ENCODE measurements at regions not wholly inside any gene's neighbourhood (a gene's known extent, or its start where the extent isn't known, plus 50 kb on each side); places are given as distances from the start of the nearest gene placed in this dataset.
"Not testable (repeated sequence)": the region's sequence is repeated elsewhere in the genome, so short reads cannot be mapped to it uniquely, and the experiment has no call there.

DNA sequence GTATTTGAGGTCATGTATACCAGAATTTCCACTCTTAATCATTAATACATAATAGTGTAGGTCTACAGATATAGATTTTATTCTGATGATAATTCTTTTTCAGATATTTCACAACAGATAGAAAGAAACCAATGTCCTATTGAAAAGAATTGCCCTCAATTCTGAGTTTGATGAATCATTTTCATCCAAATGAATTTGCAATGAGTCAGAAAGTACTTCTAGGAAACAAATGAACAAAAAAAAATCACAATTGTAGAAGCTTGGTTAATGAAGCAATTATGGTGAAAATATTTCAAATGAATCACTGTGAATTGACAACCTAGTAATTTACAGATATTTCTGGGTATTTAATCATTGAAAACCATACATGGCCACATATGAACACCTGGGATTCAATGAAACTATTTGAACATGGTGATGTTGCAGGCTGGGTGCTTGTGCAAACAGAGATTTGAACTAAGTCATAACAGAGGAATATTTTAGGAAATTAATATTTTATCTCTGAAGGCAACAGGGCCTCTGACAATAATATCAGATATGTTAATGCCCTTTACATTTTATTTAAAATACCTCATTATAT, 360.9 kb downstream of the SLITRK5 start:
- H3K4me1 ChIP-seq (ENCODE audit: insufficient read depth, low read length) = no peaks in the 10 kb centered on the region
- no peaks in the 10 kb centered on the region for H3K36me3 ChIP-seq (ENCODE audit: insufficient read depth, low read length)
- H3K9ac ChIP-seq (ENCODE audit: low read depth, low read length) = no peak overlapping the region
- no peaks in the 10 kb centered on the region for H3K9me3 ChIP-seq (ENCODE audit: control insufficient read depth, insufficient read depth, low read length)

GRCh38 chr13:88036205-88036604, 365.0 kb downstream of the SLITRK5 start:
- H3K9ac ChIP-seq (ENCODE audit: low read depth, low read length); H3K4me1 ChIP-seq (ENCODE audit: insufficient read depth, low read length); H3K9me3 ChIP-seq (ENCODE audit: control insufficient read depth, insufficient read depth, low read length): not testable (repeated sequence)

DNA sequence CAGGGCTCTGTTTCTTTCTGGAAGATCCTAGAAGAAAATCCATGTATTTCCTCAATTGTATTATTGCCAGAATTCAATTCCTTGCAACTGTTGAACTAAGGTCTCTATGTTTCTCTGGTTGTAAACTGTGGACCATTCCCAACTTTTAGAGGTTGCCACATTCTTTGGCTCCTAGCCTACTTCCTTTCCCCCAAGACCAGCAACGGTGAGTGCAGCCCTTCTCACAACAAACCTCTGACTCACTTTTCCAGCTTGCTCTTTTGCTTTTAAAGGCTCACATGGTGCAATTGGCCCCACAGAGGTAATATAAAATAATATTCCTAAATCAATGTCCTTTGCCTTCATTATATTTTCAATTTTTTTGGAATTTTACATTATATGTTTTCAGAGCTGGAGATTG, 371.3 kb downstream of the SLITRK5 start:
- no peaks in the 10 kb centered on the region for H3K36me3 ChIP-seq (ENCODE audit: insufficient read depth, low read length)
- no peak overlapping the region for H3K9ac ChIP-seq (ENCODE audit: low read depth, low read length)
- H3K9me3 ChIP-seq (ENCODE audit: control insufficient read depth, insufficient read depth, low read length) = no peaks in the 10 kb centered on the region
- H3K4me1 ChIP-seq (ENCODE audit: insufficient read depth, low read length) = no peaks in the 10 kb centered on the region

More at GRCh38 chr13:88036205-88036604, 365.0 kb downstream of the SLITRK5 start:
- H3K36me3 ChIP-seq (ENCODE audit: insufficient read depth, low read length) = not testable (repeated sequence)

GRCh38 chr13:88051746-88052482, 380.7 kb downstream of the SLITRK5 start:
- Histone ChIP-seq H3K36me3 (ENCODE audit: insufficient read depth, low read length) (no peaks in the 10 kb centered on the region), H3K9ac (ENCODE audit: low read depth, low read length) (no peak overlapping the region), H3K4me1 (ENCODE audit: insufficient read depth, low read length) (no peaks in the 10 kb centered on the region), H3K9me3 (ENCODE audit: control insufficient read depth, insufficient read depth, low read length) (peaks cover 9% of the 10 kb centered on the region; the same call in 1 of the 2 replicates)

DNA sequence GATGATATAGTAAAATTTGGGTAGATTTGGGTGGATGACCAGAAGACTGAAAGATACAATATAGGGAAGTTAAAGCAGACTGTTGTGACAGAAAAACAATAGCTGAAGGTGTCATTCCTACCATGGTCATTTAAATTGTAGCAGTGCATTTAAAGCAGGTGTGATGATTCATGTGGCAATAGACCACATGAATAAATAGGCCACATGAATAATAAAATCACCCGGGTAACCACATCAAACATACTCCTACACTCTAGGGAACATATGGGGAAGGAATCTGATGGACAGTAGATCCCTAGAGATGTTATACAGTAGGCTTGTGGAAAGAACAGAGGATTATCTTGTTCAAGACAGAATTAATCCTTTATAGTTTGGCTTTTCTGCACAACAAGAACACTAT, 392.6 kb downstream of the SLITRK5 start:
- H3K9me3 ChIP-seq (ENCODE audit: control insufficient read depth, insufficient read depth, low read length) = no peaks in the 10 kb centered on the region
- no peaks in the 10 kb centered on the region for H3K4me1 ChIP-seq (ENCODE audit: insufficient read depth, low read length)
- no peaks in the 10 kb centered on the region for H3K36me3 ChIP-seq (ENCODE audit: insufficient read depth, low read length)
- H3K9ac ChIP-seq (ENCODE audit: low read depth, low read length) = no peak overlapping the region

- Histone ChIP-seq H3K4me1 (ENCODE audit: insufficient read depth, low read length) (no peaks in the 10 kb centered on the region), H3K9me3 (ENCODE audit: control insufficient read depth, insufficient read depth, low read length) (no peaks in the 10 kb centered on the region), H3K36me3 (ENCODE audit: insufficient read depth, low read length) (no peaks in the 10 kb centered on the region), H3K9ac (ENCODE audit: low read depth, low read length) (no peak overlapping the region)
Measured at GRCh38 chr13:88066847-88067246, 395.7 kb downstream of the SLITRK5 start.

- H3K9ac ChIP-seq (ENCODE audit: low read depth, low read length) = no peak overlapping the region
- no peaks in the 10 kb centered on the region for H3K9me3 ChIP-seq (ENCODE audit: control insufficient read depth, insufficient read depth, low read length)
- no peaks in the 10 kb centered on the region for H3K36me3 ChIP-seq (ENCODE audit: insufficient read depth, low read length)
- no peaks in the 10 kb centered on the region for H3K4me1 ChIP-seq (ENCODE audit: insufficient read depth, low read length)
Measured at GRCh38 chr13:88068316-88068715, 397.1 kb downstream of the SLITRK5 start.

- Histone ChIP-seq H3K9me3 (ENCODE audit: control insufficient read depth, insufficient read depth, low read length) (no peaks in the 10 kb centered on the region), H3K36me3 (ENCODE audit: insufficient read depth, low read length) (no peaks in the 10 kb centered on the region), H3K4me1 (ENCODE audit: insufficient read depth, low read length) (no peaks in the 10 kb centered on the region), H3K9ac (ENCODE audit: low read depth, low read length) (no peak overlapping the region)
Measured at GRCh38 chr13:88068975-88069374, 397.8 kb downstream of the SLITRK5 start.

DNA sequence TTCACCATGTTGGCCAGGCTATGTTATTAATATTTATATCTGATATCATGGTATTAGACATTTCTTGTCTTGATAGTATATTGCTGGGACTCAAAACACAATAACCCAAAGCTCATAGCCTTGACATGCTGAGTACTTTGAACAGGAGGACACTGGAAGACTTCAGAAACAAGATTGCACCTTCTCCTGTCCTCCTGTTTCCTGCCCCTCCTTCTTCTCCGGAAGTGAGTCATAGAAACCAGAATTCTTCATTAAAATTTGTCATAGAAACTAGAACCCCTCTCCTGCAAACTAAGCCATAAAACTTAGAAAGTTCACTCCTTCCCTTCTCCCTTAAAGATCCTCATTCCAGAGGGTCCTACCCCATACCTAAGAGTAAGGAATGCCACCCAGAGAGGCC, 400.2 kb downstream of the SLITRK5 start:
- no peaks in the 10 kb centered on the region for H3K9me3 ChIP-seq (ENCODE audit: control insufficient read depth, insufficient read depth, low read length)
- H3K4me1 ChIP-seq (ENCODE audit: insufficient read depth, low read length) = no peaks in the 10 kb centered on the region

DNA sequence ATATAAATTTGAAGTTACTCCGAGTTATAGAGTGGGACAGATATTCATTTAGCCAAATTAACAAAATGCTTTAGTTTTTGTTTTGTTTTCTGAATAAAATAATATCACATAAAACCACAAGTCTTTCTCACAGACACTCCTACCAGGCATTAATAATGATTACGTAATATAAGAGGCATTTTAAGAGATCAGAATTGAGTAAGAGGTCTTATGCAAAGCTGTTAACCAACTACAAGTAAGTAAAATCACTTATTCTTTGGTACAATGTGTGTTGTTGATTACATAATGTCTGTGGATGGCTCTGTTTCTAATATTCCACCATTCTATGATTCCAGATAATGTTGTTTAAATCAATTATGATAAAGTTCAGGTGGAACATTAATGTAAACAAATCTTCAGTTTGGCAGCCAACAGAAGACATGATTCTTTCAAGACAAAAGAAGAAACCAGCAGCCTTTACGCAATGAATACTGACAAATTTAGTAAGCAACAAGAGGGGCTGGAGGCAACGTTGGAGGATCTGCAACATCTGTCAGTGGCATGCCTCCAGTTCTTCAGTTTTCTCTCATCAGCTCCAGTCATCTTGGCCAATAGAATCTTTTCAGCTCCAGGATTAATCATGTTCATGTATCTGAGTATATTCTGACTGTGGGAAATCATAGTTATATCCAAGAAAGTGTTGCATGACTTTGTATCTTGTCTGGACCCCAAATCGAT, 403.8 kb downstream of the SLITRK5 start:
- Histone ChIP-seq H3K4me1 (ENCODE audit: insufficient read depth, low read length) (no peaks in the 10 kb centered on the region), H3K9ac (ENCODE audit: low read depth, low read length) (no peak overlapping the region), H3K36me3 (ENCODE audit: insufficient read depth, low read length) (no peaks in the 10 kb centered on the region), H3K9me3 (ENCODE audit: control insufficient read depth, insufficient read depth, low read length) (no peaks in the 10 kb centered on the region)

More for the DNA sequence above, 400.2 kb downstream of the SLITRK5 start:
- H3K36me3 ChIP-seq (ENCODE audit: insufficient read depth, low read length) = no peaks in the 10 kb centered on the region
- no peak overlapping the region for H3K9ac ChIP-seq (ENCODE audit: low read depth, low read length)

DNA sequence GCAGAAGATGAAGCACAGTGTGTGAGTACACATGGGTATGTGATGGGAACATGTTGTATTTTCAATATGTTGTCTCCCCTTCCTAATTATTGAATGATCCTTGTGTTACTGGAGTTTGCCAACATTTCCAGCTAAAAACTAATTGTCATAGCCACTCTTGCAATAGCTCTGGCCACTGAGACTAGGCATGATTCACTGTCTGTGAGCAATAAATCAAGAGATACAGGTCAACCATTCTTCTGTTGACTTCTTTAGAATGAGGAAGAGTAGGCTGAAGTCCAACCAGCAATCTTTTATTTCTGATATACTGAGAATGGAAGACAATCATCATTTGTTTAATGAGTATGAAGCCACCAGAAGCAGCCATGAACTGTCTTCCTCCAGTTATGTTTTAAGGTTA, 413.9 kb downstream of the SLITRK5 start:
- H3K9ac ChIP-seq (ENCODE audit: low read depth, low read length) = no peak overlapping the region
- H3K9me3 ChIP-seq (ENCODE audit: control insufficient read depth, insufficient read depth, low read length) = no peaks in the 10 kb centered on the region
- H3K36me3 ChIP-seq (ENCODE audit: insufficient read depth, low read length) = no peaks in the 10 kb centered on the region
- no peaks in the 10 kb centered on the region for H3K4me1 ChIP-seq (ENCODE audit: insufficient read depth, low read length)

DNA sequence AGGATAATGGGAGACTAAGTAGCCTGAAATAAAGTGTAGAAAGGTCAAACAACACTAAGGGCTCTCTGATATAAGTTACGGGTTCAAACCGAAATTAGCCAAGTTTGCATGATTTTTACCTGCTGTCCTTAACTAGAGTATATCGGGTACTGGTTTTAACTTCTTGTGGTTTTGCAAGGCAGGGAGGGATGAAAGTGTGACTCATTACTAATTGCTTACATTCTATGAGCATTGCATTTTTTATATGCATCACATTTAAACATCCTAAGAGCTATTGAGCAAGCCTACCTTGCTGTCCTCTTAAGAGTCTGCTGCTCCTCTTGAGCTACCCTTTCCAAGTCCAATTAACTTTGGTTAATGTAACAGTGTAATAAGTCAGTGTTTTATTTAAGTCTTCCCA, 415.4 kb downstream of the SLITRK5 start:
- Histone ChIP-seq H3K4me1 (ENCODE audit: insufficient read depth, low read length) (no peaks in the 10 kb centered on the region), H3K36me3 (ENCODE audit: insufficient read depth, low read length) (no peaks in the 10 kb centered on the region), H3K9me3 (ENCODE audit: control insufficient read depth, insufficient read depth, low read length) (no peaks in the 10 kb centered on the region), H3K9ac (ENCODE audit: low read depth, low read length) (no peak overlapping the region)

- no peaks in the 10 kb centered on the region for H3K9me3 ChIP-seq (ENCODE audit: control insufficient read depth, insufficient read depth, low read length)
- H3K4me1 ChIP-seq (ENCODE audit: insufficient read depth, low read length) = no peaks in the 10 kb centered on the region
- no peak overlapping the region for H3K9ac ChIP-seq (ENCODE audit: low read depth, low read length)
- no peaks in the 10 kb centered on the region for H3K36me3 ChIP-seq (ENCODE audit: insufficient read depth, low read length)
Measured at GRCh38 chr13:88097541-88097940, 426.4 kb downstream of the SLITRK5 start.

GRCh38 chr13:88103824-88104223, 432.7 kb downstream of the SLITRK5 start:
- H3K9ac ChIP-seq (ENCODE audit: low read depth, low read length) = no peak overlapping the region
- no peaks in the 10 kb centered on the region for H3K4me1 ChIP-seq (ENCODE audit: insufficient read depth, low read length)
- H3K9me3 ChIP-seq (ENCODE audit: control insufficient read depth, insufficient read depth, low read length) = no peaks in the 10 kb centered on the region
- H3K36me3 ChIP-seq (ENCODE audit: insufficient read depth, low read length) = no peaks in the 10 kb centered on the region

DNA sequence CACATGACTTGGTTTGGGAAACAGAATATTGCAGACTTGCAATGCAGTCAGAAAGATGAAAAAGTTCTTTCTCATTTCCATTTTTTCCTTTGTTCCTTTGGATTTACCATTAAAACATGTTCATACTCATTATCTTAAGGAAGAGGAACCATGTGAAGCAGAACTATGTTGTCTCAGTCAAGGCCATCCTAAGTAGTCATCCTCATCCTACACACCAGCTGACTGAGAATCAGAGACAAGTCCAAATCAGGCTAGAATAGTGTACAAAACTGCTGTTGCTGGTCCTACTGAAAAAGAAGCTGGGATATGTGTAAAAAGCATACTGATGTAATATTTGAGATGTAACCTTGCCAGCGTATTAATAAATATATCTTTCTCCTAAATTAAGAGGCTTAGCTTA, 433.4 kb downstream of the SLITRK5 start:
- Histone ChIP-seq H3K9ac (ENCODE audit: low read depth, low read length) (no peak overlapping the region), H3K4me1 (ENCODE audit: insufficient read depth, low read length) (no peaks in the 10 kb centered on the region), H3K9me3 (ENCODE audit: control insufficient read depth, insufficient read depth, low read length) (no peaks in the 10 kb centered on the region), H3K36me3 (ENCODE audit: insufficient read depth, low read length) (no peaks in the 10 kb centered on the region)

All from ES-I3 (cell line).